ENCODE measurements at regions not wholly inside any gene's neighbourhood (a gene's known extent, or its start where the extent isn't known, plus 50 kb on each side); places are given as distances from the start of the nearest gene placed in this dataset.

- Histone ChIP-seq H3K79me1 (ENCODE audit: low read depth in 1 of 2, low read length in 2 of 2) (no peaks in the 10 kb centered on the region), H2AK9ac (replicated peaks; ENCODE audit: low read depth, low read length, poor library complexity) (no peak overlapping the region), H2BK15ac (ENCODE audit: low read depth, low read length) (no peak overlapping the region), H2BK5ac (ENCODE audit: low read depth, low read length, poor library complexity, severe bottlenecking) (no peak overlapping the region), H3K4me1 (ENCODE audit: control insufficient read depth, insufficient read depth, low read length) (no peaks in the 10 kb centered on the region), H3K36me3 (ENCODE audit: control insufficient read depth, insufficient read depth, low read length) (no peaks in the 10 kb centered on the region), H2AFZ (replicated peaks; ENCODE audit: low read length, poor library complexity) (no peak overlapping the region), H4K91ac (ENCODE audit: insufficient read depth, low read depth, low read length) (no peak overlapping the region), H3K9me1 (ENCODE audit: insufficient read depth, low read length) (no peaks in the 10 kb centered on the region), H2BK20ac (ENCODE audit: low read depth, low read length) (no peak overlapping the region), H3K4ac (ENCODE audit: low read depth, low read length) (no peak overlapping the region), H4K5ac (ENCODE audit: low read depth, low read length) (no peak overlapping the region), H4K8ac (ENCODE audit: low read depth in 2 of 2, low read length in 2 of 2) (no peak overlapping the region), H4K20me1 (ENCODE audit: insufficient read depth, low read length) (no peaks in the 10 kb centered on the region), H3K9me3 (ENCODE audit: control insufficient read depth, insufficient read depth, low read length) (no peaks in the 10 kb centered on the region; the same call in 1 of the 2 replicates), H2BK120ac (ENCODE audit: low read depth, low read length) (no peak overlapping the region), H3K27ac (ENCODE audit: insufficient read depth, low read length) (no peak overlapping the region), H3K27me3 (ENCODE audit: control insufficient read depth, insufficient read depth, low read length) (no peaks in the 10 kb centered on the region), H3K4me2 (ENCODE audit: low read depth, low read length) (no peak overlapping the region), H3K4me3 (ENCODE audit: insufficient read depth, low read depth, low read length) (no peak overlapping the region), H3K9ac (ENCODE audit: low read depth, low read length) (no peak overlapping the region), H2AK5ac (ENCODE audit: low read depth, low read length) (no peak overlapping the region), H3K14ac (replicated peaks; ENCODE audit: low read depth, low read length) (no peak overlapping the region), H3K23ac (ENCODE audit: low read depth, low read length) (no peak overlapping the region), H3K18ac (ENCODE audit: low read depth, low read length) (no peak overlapping the region), H3K56ac (ENCODE audit: extremely low read depth, insufficient read depth, low read length) (no peak overlapping the region)
- POLR2A ChIA-PET (ENCODE audit: unreplicated experiment), result no interaction called here
- in situ Hi-C loops (cut with MboI; ENCODE audit: low sequenced_read_pairs) (no loop called here), dilution Hi-C loops (cut with HindIII; ENCODE audit: low sequenced_read_pairs, unreplicated experiment) (no loop called here), intact Hi-C loops (cut with micrococcal nuclease) (no loop called here)
- CTCF ChIA-PET, result no interaction called here
- DNase-seq (no peak), ATAC-seq (ENCODE audit: low read depth) (no peak)
- no CpG with 5 or more reads among the region's 2 CpGs for WGBS, 2 experiments (ENCODE audit: extremely low coverage in 2 of 2, insufficient read length in 1 of 2)
- TF ChIP-seq CHD1 (IDR thresholded peaks at IDR 0.05; ENCODE audit: low read depth, low read length) (no peak), MAFK (IDR thresholded peaks at IDR 0.05; ENCODE audit: low read depth, low read length) (no peak), RFX5 (IDR thresholded peaks at IDR 0.05; ENCODE audit: low read depth, low read length) (no peak), USF2 (IDR thresholded peaks at IDR 0.05; ENCODE audit: low read depth, low read length) (no peak), FOS (IDR thresholded peaks at IDR 0.05; ENCODE audit: low read depth, low read length) (no peak), POLR2A (IDR thresholded peaks at IDR 0.05; ENCODE audit: low read depth, low read length) (no peak), NFE2L2 (IDR thresholded peaks at IDR 0.05; ENCODE audit: low read depth, low read length) (no peak), MAZ (IDR thresholded peaks at IDR 0.05; ENCODE audit: borderline replicate concordance, low read depth, low read length) (no peak), CTCF (conservative IDR thresholded peaks at IDR 0.05; ENCODE audit: low read depth, low read length) (no peak), BHLHE40 (IDR thresholded peaks at IDR 0.05; ENCODE audit: low read depth, low read length) (no peak), SMC3 (IDR thresholded peaks at IDR 0.05; ENCODE audit: low read depth, low read length) (no peak), MXI1 (IDR thresholded peaks at IDR 0.05; ENCODE audit: borderline replicate concordance, low read depth, low read length) (no peak), RAD21 (IDR thresholded peaks at IDR 0.05; ENCODE audit: low read length) (no peak), CEBPB (IDR thresholded peaks at IDR 0.05; ENCODE audit: low read depth, low read length) (no peak), RCOR1 (IDR thresholded peaks at IDR 0.05; ENCODE audit: insufficient replicate concordance, low read length) (no peak), ELK1 (IDR thresholded peaks at IDR 0.05; ENCODE audit: borderline replicate concordance, low read depth, low read length) (no peak)
- BruUV-seq (replicated peaks), result no TSS peak
Observed at GRCh38 chr2:22359071-22359672, 1025.8 kb upstream of the KLHL29 start.

All from IMR-90 (cell line).